ENCODE measurements at regions not wholly inside any gene's neighbourhood (a gene's known extent, or its start where the extent isn't known, plus 50 kb on each side); places are given as distances from the start of the nearest gene placed in this dataset.

GRCh38 chr11:62054484-62055121, 69.2 kb upstream of the INCENP start:
- Histone ChIP-seq H3K9me3 (replicated peaks; ENCODE audit: low read length) (no peaks in the 10 kb centered on the region), H3K4me3 (ENCODE audit: low read length) (no peak overlapping the region), H3K27me3 (ENCODE audit: control insufficient read depth, insufficient read depth, low read length) (peaks cover 22% of the 10 kb centered on the region), H3K4me2 (ENCODE audit: low read length) (no peak overlapping the region), H3K4me1 (ENCODE audit: control insufficient read depth, insufficient read depth, low read length) (no peaks in the 10 kb centered on the region), H3K9ac (ENCODE audit: low read depth, low read length) (no peak overlapping the region), H3K36me3 (ENCODE audit: insufficient read depth, low read length) (no peaks in the 10 kb centered on the region)

DNA sequence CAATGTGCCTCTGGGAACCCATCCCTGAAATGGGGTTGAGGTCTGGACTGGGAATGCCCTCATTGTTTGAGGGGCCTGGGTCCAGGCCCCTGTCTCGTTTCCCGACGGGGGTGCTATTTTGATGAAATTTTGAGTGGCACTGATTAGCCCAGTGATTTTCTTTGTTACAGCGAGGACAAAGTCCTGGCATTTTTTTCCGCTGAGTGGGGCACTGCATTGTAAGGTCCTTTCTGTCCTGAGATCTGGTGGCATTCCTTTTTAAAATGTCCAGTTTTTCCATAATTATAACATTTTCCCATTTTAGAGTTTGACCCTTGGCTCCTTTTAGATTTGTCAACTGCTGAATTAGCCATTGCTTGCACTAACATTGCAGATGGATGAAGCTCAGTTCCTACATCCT, 69.7 kb upstream of the INCENP start:
- no peaks in the 10 kb centered on the region for H3K36me3 ChIP-seq (ENCODE audit: insufficient read depth, low read length)
- no peak overlapping the region for H3K4me3 ChIP-seq (ENCODE audit: low read length)
- peaks cover 22% of the 10 kb centered on the region for H3K27me3 ChIP-seq (ENCODE audit: control insufficient read depth, insufficient read depth, low read length)
- no peak overlapping the region for H3K4me2 ChIP-seq (ENCODE audit: low read length)
- no peaks in the 10 kb centered on the region for H3K4me1 ChIP-seq (ENCODE audit: control insufficient read depth, insufficient read depth, low read length)
- no peaks in the 10 kb centered on the region for H3K9me3 ChIP-seq (replicated peaks; ENCODE audit: low read length)
- no peak overlapping the region for H3K9ac ChIP-seq (ENCODE audit: low read depth, low read length)

GRCh38 chr11:62050716-62051115, 73.1 kb upstream of the INCENP start:
- H3K4me3 ChIP-seq (ENCODE audit: low read length) = no peak overlapping the region
- no peak overlapping the region for H3K4me2 ChIP-seq (ENCODE audit: low read length)
- no peak overlapping the region for H3K9ac ChIP-seq (ENCODE audit: low read depth, low read length)
- peaks cover 22% of the 10 kb centered on the region for H3K27me3 ChIP-seq (ENCODE audit: control insufficient read depth, insufficient read depth, low read length)
- no peaks in the 10 kb centered on the region for H3K36me3 ChIP-seq (ENCODE audit: insufficient read depth, low read length)
- H3K9me3 ChIP-seq (replicated peaks; ENCODE audit: low read length) = no peaks in the 10 kb centered on the region
- H3K4me1 ChIP-seq (ENCODE audit: control insufficient read depth, insufficient read depth, low read length) = no peaks in the 10 kb centered on the region

DNA sequence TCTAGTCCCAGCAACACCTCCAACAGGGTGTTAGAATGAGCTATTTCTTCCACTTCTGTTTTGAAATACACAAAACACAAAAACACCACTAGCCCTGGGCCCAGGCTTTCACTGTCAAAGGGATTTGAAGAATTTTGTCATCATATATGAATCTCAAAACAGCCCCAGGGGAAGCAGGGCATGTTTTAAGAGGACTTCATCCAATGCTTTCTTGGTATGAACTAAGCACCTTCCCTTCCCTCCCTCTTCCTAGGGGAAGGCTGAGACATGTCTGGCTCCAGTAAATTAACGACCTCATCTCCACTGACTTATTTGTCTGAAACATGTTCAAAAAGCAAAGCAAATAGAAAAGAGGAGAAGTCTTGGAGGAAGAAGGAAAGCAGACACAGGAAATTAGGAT, 75.7 kb upstream of the INCENP start:
- Histone ChIP-seq H3K27me3 (ENCODE audit: control insufficient read depth, insufficient read depth, low read length) (peaks cover 14% of the 10 kb centered on the region), H3K4me3 (ENCODE audit: low read length) (no peak overlapping the region), H3K36me3 (ENCODE audit: insufficient read depth, low read length) (no peaks in the 10 kb centered on the region)

GRCh38 chr11:62046568-62047100, 77.2 kb upstream of the INCENP start:
- Histone ChIP-seq H3K4me2 (ENCODE audit: low read length) (no peak overlapping the region), H3K4me3 (ENCODE audit: low read length) (no peak overlapping the region), H3K4me1 (ENCODE audit: control insufficient read depth, insufficient read depth, low read length) (no peaks in the 10 kb centered on the region), H3K9me3 (replicated peaks; ENCODE audit: low read length) (no peaks in the 10 kb centered on the region), H3K9ac (ENCODE audit: low read depth, low read length) (no peak overlapping the region), H3K36me3 (ENCODE audit: insufficient read depth, low read length) (no peaks in the 10 kb centered on the region), H3K27me3 (ENCODE audit: control insufficient read depth, insufficient read depth, low read length) (peaks cover 10% of the 10 kb centered on the region)

More for the DNA sequence above, 75.7 kb upstream of the INCENP start:
- H3K4me1 ChIP-seq (ENCODE audit: control insufficient read depth, insufficient read depth, low read length) = no peaks in the 10 kb centered on the region
- no peak overlapping the region for H3K9ac ChIP-seq (ENCODE audit: low read depth, low read length)
- H3K9me3 ChIP-seq (replicated peaks; ENCODE audit: low read length) = no peaks in the 10 kb centered on the region
- no peak overlapping the region for H3K4me2 ChIP-seq (ENCODE audit: low read length)

DNA sequence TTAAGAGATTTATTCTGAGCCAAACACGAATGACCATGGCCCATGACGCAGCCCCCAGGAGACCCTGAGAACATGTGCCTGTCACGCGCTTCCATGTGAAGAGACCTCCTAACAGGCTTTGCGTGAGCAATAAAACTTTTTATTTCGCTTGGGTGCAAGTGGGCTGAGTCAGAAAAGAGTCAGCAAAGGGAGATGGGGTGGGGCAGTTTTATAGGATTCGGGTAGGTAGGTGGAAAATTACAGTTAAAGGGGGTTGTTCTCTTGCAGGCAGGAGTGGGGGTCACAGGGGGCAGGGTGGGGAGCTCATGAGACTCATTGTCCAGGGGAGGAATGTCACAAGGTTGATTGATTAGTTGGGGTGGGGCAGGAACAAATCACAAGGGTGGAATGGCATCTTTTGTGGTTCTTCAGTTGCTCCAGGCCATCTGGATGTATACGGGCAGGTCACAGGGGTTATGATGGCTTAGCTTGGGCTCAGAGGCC, 77.2 kb upstream of the FTH1 start:
- Histone ChIP-seq H3K27me3 (ENCODE audit: control insufficient read depth, insufficient read depth, low read length) (no peaks in the 10 kb centered on the region), H3K9ac (ENCODE audit: low read depth, low read length) (no peak overlapping the region), H3K4me2 (ENCODE audit: low read length) (no peak overlapping the region), H3K36me3 (ENCODE audit: insufficient read depth, low read length) (no peaks in the 10 kb centered on the region), H3K4me1 (ENCODE audit: control insufficient read depth, insufficient read depth, low read length) (no peaks in the 10 kb centered on the region), H3K4me3 (ENCODE audit: low read length) (no peak overlapping the region), H3K9me3 (replicated peaks; ENCODE audit: low read length) (no peaks in the 10 kb centered on the region)

DNA sequence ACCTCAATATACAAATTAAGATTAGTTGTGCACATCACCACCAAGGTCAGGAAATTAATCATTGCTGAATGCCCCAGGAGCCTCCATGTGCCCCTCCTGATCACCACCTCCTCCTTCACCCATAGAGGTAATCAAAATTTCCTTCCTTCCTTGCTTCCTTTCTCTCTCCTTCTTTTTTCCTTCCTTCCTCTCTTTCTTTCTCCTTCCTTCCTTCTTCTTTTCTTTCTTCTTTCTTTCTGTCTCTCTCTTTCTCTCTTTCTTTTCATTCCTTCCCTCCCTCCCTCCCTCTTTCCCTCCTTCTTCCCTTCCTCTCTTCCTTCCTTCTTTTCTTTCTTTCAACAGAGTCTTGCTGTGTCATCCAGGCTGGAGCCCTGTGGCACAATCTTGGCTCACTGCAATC, 67.9 kb upstream of the FTH1 start:
- H3K36me3 ChIP-seq (ENCODE audit: insufficient read depth, low read length) = no peaks in the 10 kb centered on the region
- peaks cover 4% of the 10 kb centered on the region for H3K27me3 ChIP-seq (ENCODE audit: control insufficient read depth, insufficient read depth, low read length)
- H3K4me1 ChIP-seq (ENCODE audit: control insufficient read depth, insufficient read depth, low read length) = no peaks in the 10 kb centered on the region
- no peak overlapping the region for H3K9ac ChIP-seq (ENCODE audit: low read depth, low read length)
- H3K4me2 ChIP-seq (ENCODE audit: low read length) = no peak overlapping the region
- no peak overlapping the region for H3K4me3 ChIP-seq (ENCODE audit: low read length)
- peaks cover 17% of the 10 kb centered on the region for H3K9me3 ChIP-seq (replicated peaks; ENCODE audit: low read length)

DNA sequence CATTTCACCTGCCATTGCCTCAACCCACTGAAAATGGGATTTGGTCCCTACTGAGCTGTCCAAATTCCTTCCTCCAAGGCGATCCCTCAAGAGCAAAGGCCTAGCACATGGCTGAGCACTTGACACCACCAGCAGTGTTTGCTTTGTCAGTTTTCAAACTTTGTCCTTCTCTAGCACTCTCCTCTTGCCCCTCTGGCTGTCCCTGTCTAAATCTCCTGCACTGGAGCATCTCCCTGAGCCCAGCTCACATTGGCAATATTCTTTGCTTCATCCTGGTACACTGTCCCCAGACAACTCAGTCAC, 66.6 kb upstream of the FTH1 start:
- Histone ChIP-seq H3K4me1 (ENCODE audit: control insufficient read depth, insufficient read depth, low read length) (no peaks in the 10 kb centered on the region), H3K9ac (ENCODE audit: low read depth, low read length) (no peak overlapping the region), H3K36me3 (ENCODE audit: insufficient read depth, low read length) (no peaks in the 10 kb centered on the region), H3K4me3 (ENCODE audit: low read length) (no peak overlapping the region), H3K27me3 (ENCODE audit: control insufficient read depth, insufficient read depth, low read length) (peaks cover 7% of the 10 kb centered on the region), H3K9me3 (replicated peaks; ENCODE audit: low read length) (peaks cover 17% of the 10 kb centered on the region), H3K4me2 (ENCODE audit: low read length) (no peak overlapping the region)

- Histone ChIP-seq H3K4me2 (ENCODE audit: low read length) (no peak overlapping the region), H3K4me1 (ENCODE audit: control insufficient read depth, insufficient read depth, low read length) (no peaks in the 10 kb centered on the region), H3K9ac (ENCODE audit: low read depth, low read length) (no peak overlapping the region), H3K9me3 (replicated peaks; ENCODE audit: low read length) (peaks cover 17% of the 10 kb centered on the region), H3K36me3 (ENCODE audit: insufficient read depth, low read length) (no peaks in the 10 kb centered on the region), H3K4me3 (ENCODE audit: low read length) (no peak overlapping the region), H3K27me3 (ENCODE audit: control insufficient read depth, insufficient read depth, low read length) (peaks cover 7% of the 10 kb centered on the region)
These were observed 66.0 kb upstream of the FTH1 start for GRCh38 chr11:62033191-62034035.

DNA sequence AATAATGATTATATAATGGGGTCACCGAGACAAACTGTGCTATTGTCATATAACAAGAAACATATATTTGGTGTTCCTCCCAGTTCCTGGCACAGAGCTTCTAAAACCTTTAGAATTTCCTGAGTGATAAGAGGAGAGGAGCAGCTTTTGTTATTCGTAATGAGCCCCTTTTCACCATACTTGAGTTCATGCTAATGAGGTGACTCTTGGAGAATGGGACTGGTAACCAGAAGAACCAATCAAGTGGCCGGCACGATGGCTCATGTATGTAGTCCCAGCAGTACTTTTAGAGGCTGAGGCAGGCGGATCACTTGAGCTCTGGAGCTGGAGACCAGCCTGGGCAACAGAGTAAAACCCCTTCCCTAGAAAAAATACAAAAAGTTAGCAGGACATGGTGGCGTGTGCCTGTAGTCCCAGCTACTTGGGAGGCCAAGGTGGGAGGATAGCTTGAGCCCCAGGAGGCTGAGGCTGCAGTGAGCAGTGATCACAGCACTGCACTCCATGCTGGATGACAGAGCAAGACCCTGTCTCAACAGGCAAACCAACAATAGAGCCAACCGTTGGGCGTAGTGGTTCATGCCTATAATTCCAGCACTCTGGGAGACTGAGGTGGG, 62.7 kb upstream of the FTH1 start:
- H3K4me3 ChIP-seq (ENCODE audit: low read length) = no peak overlapping the region
- H3K27me3 ChIP-seq (ENCODE audit: control insufficient read depth, insufficient read depth, low read length) = peaks cover 3% of the 10 kb centered on the region
- no peaks in the 10 kb centered on the region for H3K36me3 ChIP-seq (ENCODE audit: insufficient read depth, low read length)
- no peak overlapping the region for H3K9ac ChIP-seq (ENCODE audit: low read depth, low read length)
- H3K9me3 ChIP-seq (replicated peaks; ENCODE audit: low read length) = peaks cover 17% of the 10 kb centered on the region
- no peak overlapping the region for H3K4me2 ChIP-seq (ENCODE audit: low read length)
- H3K4me1 ChIP-seq (ENCODE audit: control insufficient read depth, insufficient read depth, low read length) = peaks cover 8% of the 10 kb centered on the region

DNA sequence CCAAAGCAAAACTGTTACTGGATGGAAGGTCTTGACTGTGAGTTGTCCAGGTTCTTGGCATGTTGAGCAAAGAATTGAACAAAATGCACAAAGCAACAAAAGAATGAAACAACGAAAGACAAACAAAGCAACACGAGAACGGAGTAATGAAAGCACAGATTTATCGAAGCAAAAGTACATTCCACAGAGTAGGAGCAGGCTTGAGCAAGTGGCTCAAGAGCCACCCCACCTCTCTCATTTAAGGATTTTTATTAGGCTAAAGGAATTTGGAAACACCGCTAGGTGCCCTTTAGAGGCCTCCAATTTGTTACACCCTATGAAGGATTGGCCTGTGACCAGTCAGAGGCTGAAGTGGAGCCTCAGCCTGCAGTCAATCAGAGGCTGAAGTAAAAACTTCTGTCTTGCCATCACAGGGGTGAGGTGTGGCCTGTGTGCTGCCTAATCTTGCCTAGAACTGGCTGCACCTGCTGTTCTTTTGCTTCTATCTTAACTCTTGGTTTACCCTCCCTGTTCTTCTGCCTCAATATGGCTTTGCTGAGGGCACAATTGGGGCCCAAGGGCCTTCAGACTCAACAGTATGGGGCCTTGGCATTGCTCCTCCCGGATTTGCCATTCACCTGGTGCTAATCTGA, 59.4 kb upstream of the FTH1 start:
- Histone ChIP-seq H3K9me3 (replicated peaks; ENCODE audit: low read length) (no peaks in the 10 kb centered on the region), H3K9ac (ENCODE audit: low read depth, low read length) (no peak overlapping the region), H3K4me2 (ENCODE audit: low read length) (no peak overlapping the region), H3K36me3 (ENCODE audit: insufficient read depth, low read length) (no peaks in the 10 kb centered on the region), H3K27me3 (ENCODE audit: control insufficient read depth, insufficient read depth, low read length) (peaks cover 3% of the 10 kb centered on the region), H3K4me3 (ENCODE audit: low read length) (no peak overlapping the region), H3K4me1 (ENCODE audit: control insufficient read depth, insufficient read depth, low read length) (peaks cover 12% of the 10 kb centered on the region)

Measured in skeletal muscle satellite cell (primary cell).